ENCODE measurements at regions not wholly inside any gene's neighbourhood (a gene's known extent, or its start where the extent isn't known, plus 50 kb on each side); places are given as distances from the start of the nearest gene placed in this dataset.

- TF ChIP-seq ZNF114 (CRISPR knock-in tag; IDR thresholded peaks at IDR 0.05): no peak
These were observed 331.5 kb upstream of the CFAP20DC start (continued) for GRCh38 chr3:59381282-59381681.

GRCh38 chr3:59380146-59380545, 330.3 kb upstream of the CFAP20DC start:
- no peak overlapping the region for H3K27ac ChIP-seq (ENCODE audit: low read depth)
- H4K20me1 ChIP-seq (replicated peaks; ENCODE audit: insufficient read depth): no peaks in the 10 kb centered on the region
- no peak overlapping the region for H3K4me3 Mint-ChIP-seq
- no peaks in the 10 kb centered on the region for H3K9me3 Mint-ChIP-seq
- no peaks in the 10 kb centered on the region for H3K36me3 Mint-ChIP-seq (ENCODE audit: low read depth)
- H3K4me2 ChIP-seq: no peak overlapping the region
- DNase-seq (ENCODE audit: low spot score): no peak
- H3K27me3 Mint-ChIP-seq (ENCODE audit: insufficient read depth, low read depth, poor library complexity): no peaks in the 10 kb centered on the region
- ATAC-seq: no peak
- no peak overlapping the region for H2AFZ ChIP-seq
- H3K9me2 ChIP-seq (ENCODE audit: insufficient read depth): peaks cover 20% of the 10 kb centered on the region
- no peaks in the 10 kb centered on the region for H3K79me2 ChIP-seq (replicated peaks; ENCODE audit: insufficient read depth)
- H3K27me3 ChIP-seq (ENCODE audit: insufficient read depth): no peaks in the 10 kb centered on the region
- H3K4me1 ChIP-seq (ENCODE audit: insufficient read depth): no peaks in the 10 kb centered on the region
- no peak overlapping the region for H3K27ac Mint-ChIP-seq
- H3K4me3 ChIP-seq: no peak overlapping the region
- no peaks in the 10 kb centered on the region for H3K36me3 ChIP-seq (ENCODE audit: insufficient read depth)
- H3K4me1 Mint-ChIP-seq: no peaks in the 10 kb centered on the region
- no peak for TF ChIP-seq POLR2AphosphoS5 (IDR thresholded peaks at IDR 0.05; ENCODE audit: low read depth)
- TF ChIP-seq, protein P1, sequence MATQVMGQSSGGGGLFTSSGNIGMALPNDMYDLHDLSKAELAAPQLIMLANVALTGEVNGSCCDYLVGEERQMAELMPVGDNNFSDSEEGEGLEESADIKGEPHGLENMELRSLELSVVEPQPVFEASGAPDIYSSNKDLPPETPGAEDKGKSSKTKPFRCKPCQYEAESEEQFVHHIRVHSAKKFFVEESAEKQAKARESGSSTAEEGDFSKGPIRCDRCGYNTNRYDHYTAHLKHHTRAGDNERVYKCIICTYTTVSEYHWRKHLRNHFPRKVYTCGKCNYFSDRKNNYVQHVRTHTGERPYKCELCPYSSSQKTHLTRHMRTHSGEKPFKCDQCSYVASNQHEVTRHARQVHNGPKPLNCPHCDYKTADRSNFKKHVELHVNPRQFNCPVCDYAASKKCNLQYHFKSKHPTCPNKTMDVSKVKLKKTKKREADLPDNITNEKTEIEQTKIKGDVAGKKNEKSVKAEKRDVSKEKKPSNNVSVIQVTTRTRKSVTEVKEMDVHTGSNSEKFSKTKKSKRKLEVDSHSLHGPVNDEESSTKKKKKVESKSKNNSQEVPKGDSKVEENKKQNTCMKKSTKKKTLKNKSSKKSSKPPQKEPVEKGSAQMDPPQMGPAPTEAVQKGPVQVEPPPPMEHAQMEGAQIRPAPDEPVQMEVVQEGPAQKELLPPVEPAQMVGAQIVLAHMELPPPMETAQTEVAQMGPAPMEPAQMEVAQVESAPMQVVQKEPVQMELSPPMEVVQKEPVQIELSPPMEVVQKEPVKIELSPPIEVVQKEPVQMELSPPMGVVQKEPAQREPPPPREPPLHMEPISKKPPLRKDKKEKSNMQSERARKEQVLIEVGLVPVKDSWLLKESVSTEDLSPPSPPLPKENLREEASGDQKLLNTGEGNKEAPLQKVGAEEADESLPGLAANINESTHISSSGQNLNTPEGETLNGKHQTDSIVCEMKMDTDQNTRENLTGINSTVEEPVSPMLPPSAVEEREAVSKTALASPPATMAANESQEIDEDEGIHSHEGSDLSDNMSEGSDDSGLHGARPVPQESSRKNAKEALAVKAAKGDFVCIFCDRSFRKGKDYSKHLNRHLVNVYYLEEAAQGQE (IDR thresholded peaks at IDR 0.05; ENCODE audit: unreplicated experiment): no peak
- TF ChIP-seq JUNB (IDR thresholded peaks at IDR 0.05; ENCODE audit: unreplicated experiment): no peak
- TF ChIP-seq, protein P2, sequence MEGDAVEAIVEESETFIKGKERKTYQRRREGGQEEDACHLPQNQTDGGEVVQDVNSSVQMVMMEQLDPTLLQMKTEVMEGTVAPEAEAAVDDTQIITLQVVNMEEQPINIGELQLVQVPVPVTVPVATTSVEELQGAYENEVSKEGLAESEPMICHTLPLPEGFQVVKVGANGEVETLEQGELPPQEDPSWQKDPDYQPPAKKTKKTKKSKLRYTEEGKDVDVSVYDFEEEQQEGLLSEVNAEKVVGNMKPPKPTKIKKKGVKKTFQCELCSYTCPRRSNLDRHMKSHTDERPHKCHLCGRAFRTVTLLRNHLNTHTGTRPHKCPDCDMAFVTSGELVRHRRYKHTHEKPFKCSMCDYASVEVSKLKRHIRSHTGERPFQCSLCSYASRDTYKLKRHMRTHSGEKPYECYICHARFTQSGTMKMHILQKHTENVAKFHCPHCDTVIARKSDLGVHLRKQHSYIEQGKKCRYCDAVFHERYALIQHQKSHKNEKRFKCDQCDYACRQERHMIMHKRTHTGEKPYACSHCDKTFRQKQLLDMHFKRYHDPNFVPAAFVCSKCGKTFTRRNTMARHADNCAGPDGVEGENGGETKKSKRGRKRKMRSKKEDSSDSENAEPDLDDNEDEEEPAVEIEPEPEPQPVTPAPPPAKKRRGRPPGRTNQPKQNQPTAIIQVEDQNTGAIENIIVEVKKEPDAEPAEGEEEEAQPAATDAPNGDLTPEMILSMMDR (conservative IDR thresholded peaks at IDR 0.05; ENCODE audit: low read depth in 2 of 2): no peak
- no peak for TF ChIP-seq STAT1 (IDR thresholded peaks at IDR 0.05; ENCODE audit: unreplicated experiment)
- TF ChIP-seq ZNF462 (CRISPR knock-in tag; IDR thresholded peaks at IDR 0.05): no peak
- no peak for TF ChIP-seq EZH2phosphoT487 (IDR thresholded peaks at IDR 0.05; ENCODE audit: unreplicated experiment)
- TF ChIP-seq ZNF114 (CRISPR knock-in tag; IDR thresholded peaks at IDR 0.05): no peak
- no peak for TF ChIP-seq EZH2 (IDR thresholded peaks at IDR 0.05; ENCODE audit: low read depth, unreplicated experiment)
- TF ChIP-seq CREB1 (CRISPR knock-in tag; IDR thresholded peaks at IDR 0.05; ENCODE audit: low read depth): no peak
- TF ChIP-seq ZNF331 (CRISPR knock-in tag; IDR thresholded peaks at IDR 0.05; ENCODE audit: low read depth): no peak
- TF ChIP-seq ETS1 (IDR thresholded peaks at IDR 0.05): no peak
- no peak for TF ChIP-seq NANOG (IDR thresholded peaks at IDR 0.05; ENCODE audit: borderline replicate concordance)
- H3F3A ChIP-seq (replicated peaks; ENCODE audit: low read depth): no peaks in the 10 kb centered on the region
